ENCODE measurements at regions not wholly inside any gene's neighbourhood (a gene's known extent, or its start where the extent isn't known, plus 50 kb on each side); places are given as distances from the start of the nearest gene placed in this dataset.

- Mint-ChIP-seq H3K4me1 (no peaks in the 10 kb centered on the region), H3K27me3 (ENCODE audit: insufficient read depth) (peaks cover 9% of the 10 kb centered on the region), H3K4me3 (no peak overlapping the region), H3K9me3 (peaks cover 6% of the 10 kb centered on the region), H3K36me3 (ENCODE audit: low read depth) (no peaks in the 10 kb centered on the region), H3K27ac (no peak overlapping the region)
- Histone ChIP-seq H3K4me1 (ENCODE audit: control insufficient read depth, insufficient read depth, low read length) (no peaks in the 10 kb centered on the region), H3K27ac (ENCODE audit: low read depth, low read length) (no peak overlapping the region), H3K9me3 (ENCODE audit: control insufficient read depth, low read length) (no peaks in the 10 kb centered on the region), H3K36me3 (ENCODE audit: control insufficient read depth, insufficient read depth, low read length) (no peaks in the 10 kb centered on the region), H3K4me3 (ENCODE audit: low read length) (no peak overlapping the region), H3K27me3 (ENCODE audit: control insufficient read depth, insufficient read depth, low read length, poor library complexity, severe bottlenecking) (no peaks in the 10 kb centered on the region), H3K9ac (ENCODE audit: extremely low read depth, low read length, poor library complexity, severe bottlenecking) (no peak overlapping the region)
- peak; percentile 35 for DNase-seq
- no peak for TF ChIP-seq CTCF (conservative IDR thresholded peaks at IDR 0.05)
- WGBS, 2 experiments (ENCODE audit: insufficient coverage in 1 of 2, insufficient read length in 1 of 2), result 28 to 54% methylated on average over 3 to 5 of the region's 5 CpGs
Observed at GRCh38 chr16:66168777-66169176, 197.7 kb upstream of the CDH5 start.

- no peak overlapping the region for H3K4me3 ChIP-seq (ENCODE audit: low read length)
- H3K9ac ChIP-seq (ENCODE audit: extremely low read depth, low read length, poor library complexity, severe bottlenecking), result no peak overlapping the region
- TF ChIP-seq CTCF (conservative IDR thresholded peaks at IDR 0.05), result peak; percentile 75
- H3K27ac ChIP-seq (ENCODE audit: low read depth, low read length), result no peak overlapping the region
- H3K4me1 ChIP-seq (ENCODE audit: control insufficient read depth, insufficient read depth, low read length), result no peaks in the 10 kb centered on the region
- no peaks in the 10 kb centered on the region for H3K9me3 ChIP-seq (ENCODE audit: control insufficient read depth, low read length)
- no peaks in the 10 kb centered on the region for H3K36me3 Mint-ChIP-seq (ENCODE audit: low read depth)
- H3K9me3 Mint-ChIP-seq, result peaks cover 6% of the 10 kb centered on the region
- H3K27me3 Mint-ChIP-seq (ENCODE audit: insufficient read depth), result peaks cover 15% of the 10 kb centered on the region
- DNase-seq, result peak; percentile 75
- no peak overlapping the region for H3K27ac Mint-ChIP-seq
- no peak overlapping the region for H3K4me3 Mint-ChIP-seq
- no peaks in the 10 kb centered on the region for H3K36me3 ChIP-seq (ENCODE audit: control insufficient read depth, insufficient read depth, low read length)
- H3K27me3 ChIP-seq (ENCODE audit: control insufficient read depth, insufficient read depth, low read length, poor library complexity, severe bottlenecking), result no peaks in the 10 kb centered on the region
- 82 to 89% methylated on average over 9 to 12 of the region's 12 CpGs for WGBS, 2 experiments (ENCODE audit: insufficient coverage in 1 of 2, insufficient read length in 1 of 2)
- no peaks in the 10 kb centered on the region for H3K4me1 Mint-ChIP-seq
Observed at GRCh38 chr16:66167564-66168291, 198.8 kb upstream of the CDH5 start.

GRCh38 chr16:66166490-66166889 lies 200.0 kb upstream of the CDH5 start:
- Histone ChIP-seq H3K36me3 (ENCODE audit: control insufficient read depth, insufficient read depth, low read length) (no peaks in the 10 kb centered on the region), H3K9ac (ENCODE audit: extremely low read depth, low read length, poor library complexity, severe bottlenecking) (no peak overlapping the region), H3K27me3 (ENCODE audit: control insufficient read depth, insufficient read depth, low read length, poor library complexity, severe bottlenecking) (no peaks in the 10 kb centered on the region), H3K4me3 (ENCODE audit: low read length) (no peak overlapping the region), H3K4me1 (ENCODE audit: control insufficient read depth, insufficient read depth, low read length) (no peaks in the 10 kb centered on the region), H3K9me3 (ENCODE audit: control insufficient read depth, low read length) (no peaks in the 10 kb centered on the region), H3K27ac (ENCODE audit: low read depth, low read length) (no peak overlapping the region)
- Mint-ChIP-seq H3K4me3 (no peak overlapping the region), H3K27me3 (ENCODE audit: insufficient read depth) (peaks cover 14% of the 10 kb centered on the region), H3K36me3 (ENCODE audit: low read depth) (no peaks in the 10 kb centered on the region), H3K27ac (no peak overlapping the region), H3K4me1 (peaks cover 2% of the 10 kb centered on the region), H3K9me3 (peaks cover 6% of the 10 kb centered on the region)
- WGBS, 2 experiments (ENCODE audit: insufficient coverage in 1 of 2, insufficient read length in 1 of 2), result 92% methylated on average over 4 to 11 of the region's 11 CpGs
- TF ChIP-seq CTCF (conservative IDR thresholded peaks at IDR 0.05), result no peak
- no peak for DNase-seq

Data from endodermal cell (in vitro differentiated cells).